Sigmoid colon (tissue), 6 donors: ENCODE measurements at regions not wholly inside any gene's neighbourhood (a gene's known extent, or its start where the extent isn't known, plus 50 kb on each side); places are given as distances from the start of the nearest gene placed in this dataset.

Experiments used
- DNase-seq: peaks from one replicate; pipeline ENCODE4 v3.0.0-alpha.2; 2019
- H3K27ac ChIP-seq, 4 donors: fragments of 200-600 bp; sonication (generic); one replicate each; pipeline ENCODE4 v1.5.1; 2016 to 2019; ENCODE audit warnings: mild to moderate bottlenecking in 1 of 4
- H3K27me3 ChIP-seq, 3 donors: fragments of 200-600 bp; sonication (generic); one replicate each; pipeline ENCODE4 v1.5.1; 2019; ENCODE audit warnings: mild to moderate bottlenecking in 1 of 3
- H3K36me3 ChIP-seq, 4 donors: fragments of 200-600 bp; sonication (generic); one replicate each; pipeline ENCODE4 v1.5.1; 2016 to 2019
- H3K4me1 ChIP-seq, 4 donors: fragments of 200-600 bp; sonication (generic); one replicate each; pipeline ENCODE4 v1.5.1; 2017 to 2019
- H3K4me3 ChIP-seq, 4 donors: fragments of 200-600 bp; sonication (generic); one replicate each; pipeline ENCODE4 v1.5.1; 2017 to 2019; ENCODE audit warnings: mild to moderate bottlenecking in 2 of 4, moderate library complexity in 1 of 4
- H3K9me3 ChIP-seq, 4 donors: fragments of 200-600 bp in 3 of 4; sonication (generic) in 3 of 4; one replicate each; pipeline versions ENCODE4 v1.5.1 to v1.6.1; 2013 to 2019
- EP300 ChIP-seq, 4 donors: sonication (generic); formaldehyde crosslinking; IDR thresholded peaks; one replicate each; pipeline ENCODE4 v1.6.1; 2017; ENCODE audit warnings: antibody characterized with exemption in 4 of 4
- POLR2A ChIP-seq, 2 donors: fragments of 450-650 bp; IDR thresholded peaks; one replicate each; pipeline ENCODE4 v1.6.1; 2016; ENCODE audit warnings: antibody characterized with exemption in 2 of 2, mild to moderate bottlenecking in 2 of 2, moderate library complexity in 2 of 2
- POLR2AphosphoS5 ChIP-seq, 4 donors: sonication (generic); formaldehyde crosslinking; IDR thresholded peaks; one replicate each; pipeline ENCODE4 v1.6.1; 2017; ENCODE audit warnings: antibody characterized with exemption in 4 of 4
- WGBS, 2 donors: extraction: QIAGEN DNeasy Blood & Tissue Kit; methylation state at CpG; one replicate each; pipeline ENCODE4 v1.1.7; 2013; 5-methylcytosine and 5-hydroxymethylcytosine counted together
- intact Hi-C: fragments of 100-400 bp; cut with DNase I; formaldehyde crosslinking; loops from one replicate; pipeline ENCODE4 v1.15.1; 2023
- TF ChIP-seq, protein P1 (sequence below), 4 experiments: fragments of 450-650 bp in 3 of 4; fragments of 200-600 bp in 1 of 4; IDR thresholded peaks; one replicate each; pipeline ENCODE4 v1.5.1; 2016 to 2019; ENCODE audit warnings: antibody characterized with exemption in 4 of 4, mild to moderate bottlenecking in 3 of 4, moderate library complexity in 2 of 4
- donor health status: healthy with polysubstance abuse.
- donor health status: healthy.

DNA sequence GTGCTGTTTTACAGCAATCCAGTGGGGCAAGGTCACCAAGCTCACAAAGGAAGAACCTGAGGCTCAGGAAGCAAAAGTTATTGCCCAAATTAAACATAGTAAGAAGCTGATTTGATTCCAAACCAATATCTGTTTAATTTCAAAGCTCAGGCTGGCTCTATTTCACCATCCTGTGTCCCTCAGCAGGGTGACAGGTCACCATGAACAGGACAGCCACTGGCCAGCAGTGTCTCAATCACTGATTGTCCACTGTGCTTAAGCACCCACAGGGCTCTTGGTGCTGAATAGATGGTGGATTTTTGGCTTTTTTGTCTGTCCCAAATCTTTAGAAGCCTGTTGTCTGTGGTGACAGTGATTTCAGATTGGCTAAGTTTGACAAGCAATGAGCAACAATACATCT is 146.4 kb upstream of the ZNF32 start:
- no peak for DNase-seq
- TF ChIP-seq EP300 (IDR thresholded peaks at IDR 0.05) (no peak), POLR2AphosphoS5 (IDR thresholded peaks at IDR 0.05) (no peak), POLR2A (IDR thresholded peaks at IDR 0.05) (no peak)
- TF ChIP-seq, protein P1, sequence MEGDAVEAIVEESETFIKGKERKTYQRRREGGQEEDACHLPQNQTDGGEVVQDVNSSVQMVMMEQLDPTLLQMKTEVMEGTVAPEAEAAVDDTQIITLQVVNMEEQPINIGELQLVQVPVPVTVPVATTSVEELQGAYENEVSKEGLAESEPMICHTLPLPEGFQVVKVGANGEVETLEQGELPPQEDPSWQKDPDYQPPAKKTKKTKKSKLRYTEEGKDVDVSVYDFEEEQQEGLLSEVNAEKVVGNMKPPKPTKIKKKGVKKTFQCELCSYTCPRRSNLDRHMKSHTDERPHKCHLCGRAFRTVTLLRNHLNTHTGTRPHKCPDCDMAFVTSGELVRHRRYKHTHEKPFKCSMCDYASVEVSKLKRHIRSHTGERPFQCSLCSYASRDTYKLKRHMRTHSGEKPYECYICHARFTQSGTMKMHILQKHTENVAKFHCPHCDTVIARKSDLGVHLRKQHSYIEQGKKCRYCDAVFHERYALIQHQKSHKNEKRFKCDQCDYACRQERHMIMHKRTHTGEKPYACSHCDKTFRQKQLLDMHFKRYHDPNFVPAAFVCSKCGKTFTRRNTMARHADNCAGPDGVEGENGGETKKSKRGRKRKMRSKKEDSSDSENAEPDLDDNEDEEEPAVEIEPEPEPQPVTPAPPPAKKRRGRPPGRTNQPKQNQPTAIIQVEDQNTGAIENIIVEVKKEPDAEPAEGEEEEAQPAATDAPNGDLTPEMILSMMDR (IDR thresholded peaks at IDR 0.05) = no peak
- no peak overlapping the region for H3K4me3 ChIP-seq
- no peaks in the 10 kb centered on the region for H3K9me3 ChIP-seq
- intact Hi-C loops = no loop called here
- no peaks in the 10 kb centered on the region for H3K36me3 ChIP-seq
- H3K4me1 ChIP-seq = peaks cover 0 to 6% (median 0%) of the 10 kb centered on the region in 4 donors
- H3K27ac ChIP-seq = no peak overlapping the region
- no peaks in the 10 kb centered on the region for H3K27me3 ChIP-seq

- H3K27ac ChIP-seq = no peak overlapping the region
- no peaks in the 10 kb centered on the region for H3K9me3 ChIP-seq
- no peaks in the 10 kb centered on the region for H3K36me3 ChIP-seq
- no peak overlapping the region for H3K4me3 ChIP-seq
- WGBS, 2 donors = 77 to 82% methylated on average over 9 of the region's 9 CpGs
- TF ChIP-seq, protein P1 (IDR thresholded peaks at IDR 0.05) = no peak
- TF ChIP-seq POLR2AphosphoS5 (IDR thresholded peaks at IDR 0.05) (no peak), EP300 (IDR thresholded peaks at IDR 0.05) (no peak), POLR2A (IDR thresholded peaks at IDR 0.05) (no peak)
- H3K27me3 ChIP-seq = no peaks in the 10 kb centered on the region
- no peak for DNase-seq
- peaks cover 0 to 6% (median 0%) of the 10 kb centered on the region in 4 donors for H3K4me1 ChIP-seq
- intact Hi-C loops = no loop called here
Measured at GRCh38 chr10:43794181-43794815, 145.6 kb upstream of the ZNF32 start.

GRCh38 chr10:43793704-43794103 is 145.0 kb upstream of the ZNF32 start:
- Histone ChIP-seq H3K27ac (no peak overlapping the region), H3K36me3 (no peaks in the 10 kb centered on the region), H3K4me3 (no peak overlapping the region), H3K27me3 (no peaks in the 10 kb centered on the region), H3K9me3 (no peaks in the 10 kb centered on the region), H3K4me1 (peaks cover 0 to 6% (median 0%) of the 10 kb centered on the region in 4 donors)
- TF ChIP-seq, protein P1 (IDR thresholded peaks at IDR 0.05) = no peak
- TF ChIP-seq EP300 (IDR thresholded peaks at IDR 0.05) (no peak), POLR2AphosphoS5 (IDR thresholded peaks at IDR 0.05) (no peak), POLR2A (IDR thresholded peaks at IDR 0.05) (no peak)
- DNase-seq = no peak
- 78 to 84% methylated on average over 6 of the region's 6 CpGs for WGBS, 2 donors
- intact Hi-C loops = no loop called here

DNA sequence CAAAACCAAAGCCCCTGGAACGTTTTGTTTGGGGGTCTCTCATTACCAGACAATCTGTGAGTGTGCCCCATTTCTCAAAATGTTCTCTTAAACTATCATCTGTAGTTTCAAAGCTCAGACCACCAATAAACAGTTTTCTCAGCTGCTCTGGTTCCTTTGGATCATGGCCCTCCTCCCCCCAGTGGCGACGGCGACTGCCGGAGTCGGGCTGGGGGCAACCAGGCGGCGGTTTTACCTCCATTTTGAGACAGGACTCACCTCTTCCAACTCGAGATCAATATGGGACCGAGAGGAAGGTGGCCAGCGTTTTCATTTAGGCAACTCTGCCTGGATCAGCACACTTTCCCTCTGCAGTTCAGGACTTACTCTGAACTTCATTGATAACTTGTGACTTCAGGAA is 141.5 kb upstream of the ZNF32 start:
- TF ChIP-seq EP300 (IDR thresholded peaks at IDR 0.05) (no peak), POLR2AphosphoS5 (IDR thresholded peaks at IDR 0.05) (no peak), POLR2A (IDR thresholded peaks at IDR 0.05) (no peak)
- TF ChIP-seq, protein P1 (IDR thresholded peaks at IDR 0.05) = no peak
- no peaks in the 10 kb centered on the region for H3K36me3 ChIP-seq
- H3K4me3 ChIP-seq = no peak overlapping the region
- no peaks in the 10 kb centered on the region for H3K9me3 ChIP-seq
- no peaks in the 10 kb centered on the region for H3K27me3 ChIP-seq
- WGBS, 2 donors = 81 to 92% methylated on average over 11 of the region's 11 CpGs
- peaks cover 0 to 6% (median 0%) of the 10 kb centered on the region in 4 donors for H3K4me1 ChIP-seq
- DNase-seq = no peak
- intact Hi-C loops = no loop called here
- H3K27ac ChIP-seq = no peak overlapping the region

GRCh38 chr10:43785252-43785651 is 136.6 kb upstream of the ZNF32 start:
- TF ChIP-seq, protein P1 (IDR thresholded peaks at IDR 0.05) = no peak
- intact Hi-C loops = no loop called here
- Histone ChIP-seq H3K27me3 (no peaks in the 10 kb centered on the region), H3K27ac (no peak overlapping the region), H3K4me1 (no peaks in the 10 kb centered on the region), H3K9me3 (no peaks in the 10 kb centered on the region), H3K36me3 (no peaks in the 10 kb centered on the region), H3K4me3 (no peak overlapping the region)
- DNase-seq = no peak
- WGBS, 2 donors = 75 to 78% methylated on average over 2 of the region's 2 CpGs
